AG04449 (cell line): ENCODE measurements at regions not wholly inside any gene's neighbourhood (a gene's known extent, or its start where the extent isn't known, plus 50 kb on each side); places are given as distances from the start of the nearest gene placed in this dataset.

ENCODE experiments used
- CTCF ChIA-PET: fragments of 350-600 bp; formaldehyde crosslinking; extraction: SDS; loops from one replicate; lab custom pipeline; 2021; ENCODE audit warnings: antibody characterized with exemption; lab: Yijun Ruan, JAX
- POLR2A ChIA-PET: fragments of 400-600, 350-600 bp; formaldehyde crosslinking; extraction: SDS; loops from one replicate; lab custom pipeline; 2020; ENCODE audit warnings: antibody characterized with exemption, inconsistent platforms; lab: Yijun Ruan, JAX
- DNase-seq: peaks from one replicate; pipeline ENCODE4 v3.0.0-alpha.2; 2010; ENCODE audit warnings: low read depth, low spot score
- H3K4me3 ChIP-seq: 2 replicates; pipeline ENCODE4 v1.5.1; 2011; ENCODE audit warnings: low read depth, mild to moderate bottlenecking, control low read depth, low read length
- CTCF ChIP-seq: IDR thresholded peaks from one replicate; pipeline ENCODE4 v1.5.1; 2011; ENCODE audit warnings: mild to moderate bottlenecking, moderate library complexity, low read length, control low read depth, inconsistent platforms; ENCODE audit not compliant: insufficient read depth; ENCODE audit errors: missing control alignments

GRCh38 chr1:105102371-105102770, 1352.7 kb downstream of the AMY1C start:
- CTCF ChIA-PET = no interaction called here

GRCh38 chr1:105122041-105122440, 1372.3 kb downstream of the AMY1C start:
- no peak for TF ChIP-seq CTCF
- DNase-seq = no peak
- no peak overlapping the region for H3K4me3 ChIP-seq
- ChIA-PET POLR2A (no interaction called here), CTCF (no interaction called here)

More at GRCh38 chr1:105102371-105102770, 1352.7 kb downstream of the AMY1C start:
- no peak overlapping the region for H3K4me3 ChIP-seq
- no peak for TF ChIP-seq CTCF
- POLR2A ChIA-PET = no interaction called here
- no peak for DNase-seq

GRCh38 chr1:105137543-105138457, 1388.1 kb downstream of the AMY1C start:
- no peak overlapping the region for H3K4me3 ChIP-seq
- no peak for TF ChIP-seq CTCF
- ChIA-PET POLR2A (no interaction called here), CTCF (no interaction called here)
- no peak for DNase-seq

GRCh38 chr1:105138458-105138893, 1388.8 kb downstream of the AMY1C start:
- ChIA-PET CTCF (no interaction called here), POLR2A (no interaction called here)
- H3K4me3 ChIP-seq = no peak overlapping the region
- DNase-seq = no peak
- no peak for TF ChIP-seq CTCF

- ChIA-PET CTCF (no interaction called here), POLR2A (no interaction called here)
- no peak overlapping the region for H3K4me3 ChIP-seq
- no peak for DNase-seq
- TF ChIP-seq CTCF = no peak
Observed at GRCh38 chr1:105172788-105173187, 1423.1 kb downstream of the AMY1C start.

GRCh38 chr1:105180789-105181188, 1431.1 kb downstream of the AMY1C start:
- no peak for DNase-seq
- CTCF ChIA-PET = no interaction called here
- no peak for TF ChIP-seq CTCF
- no peak overlapping the region for H3K4me3 ChIP-seq
- POLR2A ChIA-PET = interaction anchor here (0.7 kb wide), 1 partner anchor 120 kb away, joined by 3 read pairs; no protein-coding TSS in a partner anchor
